Mesenchymal stem cell (in vitro differentiated cells and primary cell): ENCODE measurements at regions not wholly inside any gene's neighbourhood (a gene's known extent, or its start where the extent isn't known, plus 50 kb on each side); places are given as distances from the start of the nearest gene placed in this dataset.

ENCODE experiments used
- DNase-seq: peaks from one replicate; pipeline ENCODE4 v3.0.0-alpha.2; 2013
- H2AFZ ChIP-seq: one replicate; pipeline ENCODE4 v1.6.1; 2013; ENCODE audit warnings: low read depth, mild to moderate bottlenecking, control low read depth, inconsistent platforms, low read length, moderate library complexity
- H2AK5ac ChIP-seq: 2 replicates; pipeline ENCODE4 v1.6.1; 2013; ENCODE audit warnings: low read length, moderate library complexity, mild to moderate bottlenecking, inconsistent platforms; ENCODE audit not compliant: severe bottlenecking
- H2BK120ac ChIP-seq: one replicate; pipeline ENCODE4 v1.6.1; 2013; ENCODE audit warnings: low read depth, mild to moderate bottlenecking, inconsistent platforms, low read length, moderate library complexity
- H2BK12ac ChIP-seq, 2 experiments: one replicate each; pipeline ENCODE4 v1.6.1; 2013; ENCODE audit warnings: inconsistent platforms in 2 of 2, low read length in 2 of 2, mild to moderate bottlenecking in 2 of 2, moderate library complexity in 2 of 2, control low read depth in 1 of 2
- H2BK15ac ChIP-seq: one replicate; pipeline ENCODE4 v1.6.1; 2013; ENCODE audit warnings: mild to moderate bottlenecking, low read depth, inconsistent platforms; ENCODE audit not compliant: poor library complexity, severe bottlenecking
- H2BK5ac ChIP-seq: 2 replicates; pipeline ENCODE4 v1.6.1; 2013; ENCODE audit warnings: low read depth, mild to moderate bottlenecking, low read length, control low read depth, inconsistent platforms; ENCODE audit not compliant: poor library complexity, severe bottlenecking
- H3K14ac ChIP-seq, 2 experiments: one replicate each; pipeline ENCODE4 v1.6.1; 2013; ENCODE audit warnings: inconsistent platforms in 2 of 2, low read length in 2 of 2, control low read depth in 1 of 2, mild to moderate bottlenecking in 1 of 2, moderate library complexity in 1 of 2
- H3K18ac ChIP-seq, 2 experiments: one replicate each; pipeline ENCODE4 v1.6.1; 2013; ENCODE audit warnings: inconsistent platforms in 2 of 2, low read length in 2 of 2, control low read depth in 1 of 2, low read depth in 1 of 2, mild to moderate bottlenecking in 1 of 2
- H3K23ac ChIP-seq, 2 experiments: one replicate each; pipeline ENCODE4 v1.6.1; 2013; ENCODE audit warnings: inconsistent platforms in 2 of 2, low read length in 2 of 2, mild to moderate bottlenecking in 2 of 2, moderate library complexity in 2 of 2, control low read depth in 1 of 2
- H3K27ac ChIP-seq: 2 replicates; pipeline ENCODE4 v1.5.1; 2013; ENCODE audit warnings: mild to moderate bottlenecking, moderate library complexity, low read length, control low read depth, inconsistent platforms; ENCODE audit not compliant: poor library complexity, severe bottlenecking
- H3K27me3 ChIP-seq, 2 experiments: 2 replicates each; pipeline versions ENCODE4 v1.6.1 to v1.7.0; 2013; ENCODE audit warnings: low read length in 2 of 2, mild to moderate bottlenecking in 2 of 2, moderate library complexity in 2 of 2, control low read depth in 1 of 2, inconsistent platforms in 1 of 2; ENCODE audit not compliant: control insufficient read depth in 1 of 2, insufficient read depth in 1 of 2
- H3K36me3 ChIP-seq, 2 experiments: 2 replicates each; pipeline versions ENCODE4 v1.6.1 to v1.7.0; 2013; ENCODE audit warnings: low read length in 2 of 2, control low read depth in 1 of 2, inconsistent platforms in 1 of 2, low read depth in 1 of 2, mild to moderate bottlenecking in 1 of 2; ENCODE audit not compliant: insufficient read depth in 2 of 2, control insufficient read depth in 1 of 2
- H3K4ac ChIP-seq, 2 experiments: one replicate each; pipeline ENCODE4 v1.6.1; 2013; ENCODE audit warnings: inconsistent platforms in 2 of 2, low read length in 2 of 2, mild to moderate bottlenecking in 2 of 2, moderate library complexity in 2 of 2, control low read depth in 1 of 2, low read depth in 1 of 2
- H3K4me1 ChIP-seq: 2 replicates; pipeline ENCODE4 v1.6.1; 2013; ENCODE audit warnings: low read depth, low read length, control low read depth; ENCODE audit not compliant: control insufficient read depth, insufficient read depth
- H3K4me2 ChIP-seq: 2 replicates; pipeline ENCODE4 v1.6.1; 2013; ENCODE audit warnings: low read length, mild to moderate bottlenecking, inconsistent platforms; ENCODE audit not compliant: poor library complexity, severe bottlenecking
- H3K4me3 ChIP-seq, 2 experiments: 2 replicates each; pipeline versions ENCODE4 v1.5.1 to v1.7.0; 2013; ENCODE audit warnings: low read length in 2 of 2, mild to moderate bottlenecking in 2 of 2, control low read depth in 1 of 2, low read depth in 1 of 2; ENCODE audit not compliant: insufficient read depth in 1 of 2
- H3K79me1 ChIP-seq: replicated peaks from 2 replicates; pipeline ENCODE4 v1.6.1; 2013; ENCODE audit warnings: mild to moderate bottlenecking, control low read depth, low read length, inconsistent platforms; ENCODE audit not compliant: poor library complexity, severe bottlenecking
- H3K9ac ChIP-seq: 2 replicates; pipeline ENCODE4 v1.7.0; 2013; ENCODE audit warnings: mild to moderate bottlenecking, low read length, moderate library complexity
- H3K9me3 ChIP-seq: 2 replicates; pipeline ENCODE4 v1.7.0; 2013; ENCODE audit warnings: mild to moderate bottlenecking, low read length; ENCODE audit not compliant: control insufficient read depth
- H4K8ac ChIP-seq: one replicate; pipeline ENCODE4 v1.6.1; 2013; ENCODE audit warnings: inconsistent platforms, mild to moderate bottlenecking, low read length, moderate library complexity
- H4K91ac ChIP-seq: one replicate; pipeline ENCODE4 v1.6.1; 2013; ENCODE audit warnings: mild to moderate bottlenecking, low read length, inconsistent platforms
- WGBS: methylation state at CpG from one replicate; pipeline ENCODE4 v1.1.7; 2013; ENCODE audit warnings: mixed read lengths; 5-methylcytosine and 5-hydroxymethylcytosine counted together

GRCh38 chr3:115330430-115330829 lies 183.3 kb upstream of the ZBTB20 start:
- no peaks in the 10 kb centered on the region for H3K79me1 ChIP-seq
- H3K23ac ChIP-seq: no peak overlapping the region
- H2BK5ac ChIP-seq: no peak overlapping the region
- H2BK15ac ChIP-seq: no peak overlapping the region
- H3K36me3 ChIP-seq: no peaks in the 10 kb centered on the region
- H3K4ac ChIP-seq: no peak overlapping the region
- H3K18ac ChIP-seq: no peak overlapping the region
- no peaks in the 10 kb centered on the region for H3K27me3 ChIP-seq
- no peak overlapping the region for H4K8ac ChIP-seq
- H3K14ac ChIP-seq: no peak overlapping the region
- H2AK5ac ChIP-seq: no peak overlapping the region
- H2AFZ ChIP-seq: no peak overlapping the region
- H3K4me2 ChIP-seq: no peak overlapping the region
- DNase-seq: peak; percentile 24
- H2BK120ac ChIP-seq: no peak overlapping the region
- no peak overlapping the region for H2BK12ac ChIP-seq
- H3K9me3 ChIP-seq: no peaks in the 10 kb centered on the region
- H3K9ac ChIP-seq: no peak overlapping the region
- no peaks in the 10 kb centered on the region for H3K4me1 ChIP-seq
- H4K91ac ChIP-seq: no peak overlapping the region
- no peak overlapping the region for H3K4me3 ChIP-seq
- no peak overlapping the region for H3K27ac ChIP-seq

GRCh38 chr3:115332998-115333397 lies 185.9 kb upstream of the ZBTB20 start:
- H2BK12ac ChIP-seq: no peak overlapping the region
- 96% methylated on average over 2 of the region's 2 CpGs for WGBS
- H2AFZ ChIP-seq: no peak overlapping the region
- H3K27ac ChIP-seq: no peak overlapping the region
- H3K27me3 ChIP-seq: no peaks in the 10 kb centered on the region
- no peak overlapping the region for H3K14ac ChIP-seq
- no peak for DNase-seq
- H2AK5ac ChIP-seq: no peak overlapping the region
- no peak overlapping the region for H3K4me2 ChIP-seq
- H3K79me1 ChIP-seq: no peaks in the 10 kb centered on the region
- H4K8ac ChIP-seq: no peak overlapping the region
- H2BK5ac ChIP-seq: no peak overlapping the region
- H3K18ac ChIP-seq: no peak overlapping the region
- H3K4me1 ChIP-seq: no peaks in the 10 kb centered on the region
- H3K9me3 ChIP-seq: no peaks in the 10 kb centered on the region
- no peak overlapping the region for H2BK120ac ChIP-seq
- no peak overlapping the region for H4K91ac ChIP-seq
- no peaks in the 10 kb centered on the region for H3K36me3 ChIP-seq
- H2BK15ac ChIP-seq: no peak overlapping the region
- no peak overlapping the region for H3K9ac ChIP-seq
- H3K23ac ChIP-seq: no peak overlapping the region
- no peak overlapping the region for H3K4me3 ChIP-seq
- no peak overlapping the region for H3K4ac ChIP-seq

GRCh38 chr3:115336836-115337235 lies 189.7 kb upstream of the ZBTB20 start:
- no peak overlapping the region for H2BK15ac ChIP-seq
- no peak for DNase-seq
- H3K27me3 ChIP-seq: no peaks in the 10 kb centered on the region
- H3K4me1 ChIP-seq: peaks cover 2% of the 10 kb centered on the region
- H2BK12ac ChIP-seq: no peak overlapping the region
- H4K91ac ChIP-seq: no peak overlapping the region
- H3K4me3 ChIP-seq: no peak overlapping the region
- no peak overlapping the region for H2AFZ ChIP-seq
- no peak overlapping the region for H3K9ac ChIP-seq
- no peak overlapping the region for H4K8ac ChIP-seq
- no peak overlapping the region for H2AK5ac ChIP-seq
- H3K18ac ChIP-seq: no peak overlapping the region
- H3K4me2 ChIP-seq: no peak overlapping the region
- no peak overlapping the region for H3K4ac ChIP-seq
- no peaks in the 10 kb centered on the region for H3K36me3 ChIP-seq
- no peak overlapping the region for H2BK5ac ChIP-seq
- no peak overlapping the region for H3K14ac ChIP-seq
- H3K27ac ChIP-seq: no peak overlapping the region
- no peak overlapping the region for H3K23ac ChIP-seq
- no peaks in the 10 kb centered on the region for H3K9me3 ChIP-seq
- H3K79me1 ChIP-seq: no peaks in the 10 kb centered on the region
- H2BK120ac ChIP-seq: no peak overlapping the region
- WGBS: 76% methylated on average over 4 of the region's 4 CpGs

- peak overlapping the region in 1 of 2 experiments; percentile 45 for H3K4me3 ChIP-seq
- H3K4me1 ChIP-seq: peaks cover 2% of the 10 kb centered on the region
- H2AK5ac ChIP-seq: no peak overlapping the region
- H3K27me3 ChIP-seq: peaks cover 0 to 3% of the 10 kb centered on the region in 2 experiments
- H3K79me1 ChIP-seq: no peaks in the 10 kb centered on the region
- H3K23ac ChIP-seq: no peak overlapping the region
- H3K4me2 ChIP-seq: no peak overlapping the region
- H2BK15ac ChIP-seq: no peak overlapping the region
- H2AFZ ChIP-seq: no peak overlapping the region
- no peak for DNase-seq
- H4K8ac ChIP-seq: no peak overlapping the region
- WGBS: 80% methylated on average over 2 of the region's 4 CpGs
- no peak overlapping the region for H3K27ac ChIP-seq
- H3K36me3 ChIP-seq: no peaks in the 10 kb centered on the region
- H3K18ac ChIP-seq: no peak overlapping the region
- no peak overlapping the region for H3K14ac ChIP-seq
- H2BK12ac ChIP-seq: no peak overlapping the region
- peak overlapping the region; percentile 44 for H3K9ac ChIP-seq
- H2BK120ac ChIP-seq: no peak overlapping the region
- H2BK5ac ChIP-seq: no peak overlapping the region
- H3K9me3 ChIP-seq: no peaks in the 10 kb centered on the region
- H3K4ac ChIP-seq: no peak overlapping the region
- H4K91ac ChIP-seq: no peak overlapping the region
Observed at GRCh38 chr3:115340586-115340985, 193.5 kb upstream of the ZBTB20 start.
